HepG2 (cell line): ENCODE measurements at regions not wholly inside any gene's neighbourhood (a gene's known extent, or its start where the extent isn't known, plus 50 kb on each side); places are given as distances from the start of the nearest gene placed in this dataset.

Experiments
- ADNP ChIP-seq: sonication (generic); formaldehyde crosslinking; IDR thresholded peaks from 2 replicates; pipeline ENCODE4 v1.4.0; 2020; ENCODE audit warnings: missing genetic modification reagents
- BRF2 ChIP-seq: sonication (generic); formaldehyde crosslinking; IDR thresholded peaks from 2 replicates; pipeline ENCODE4 v1.8.1; 2022; ENCODE audit warnings: mild to moderate bottlenecking, missing genetic modification reagents
- FOXM1 ChIP-seq: sonication (generic); formaldehyde crosslinking; IDR thresholded peaks from 2 replicates; pipeline ENCODE4 v1.5.0; 2020; ENCODE audit warnings: missing genetic modification reagents
- HMGXB3 ChIP-seq: sonication (generic); formaldehyde crosslinking; IDR thresholded peaks from 2 replicates; pipeline ENCODE4 v1.4.0; 2020; ENCODE audit warnings: missing genetic modification reagents, borderline replicate concordance
- MYPOP ChIP-seq: sonication (generic); formaldehyde crosslinking; IDR thresholded peaks from 2 replicates; pipeline ENCODE4 v1.8.1; 2023; ENCODE audit warnings: mild to moderate bottlenecking, moderate library complexity, missing genetic modification reagents
- NONO ChIP-seq, 2 experiments: fragments of 450-650 bp in 1 of 2; sonication (generic) in 1 of 2; formaldehyde crosslinking in 1 of 2; IDR thresholded peaks in 1 of 2; conservative IDR thresholded peaks in 1 of 2; 2 replicates each; pipeline versions ENCODE4 v1.6.1 to v1.8.0; 2017 to 2022; ENCODE audit warnings: mild to moderate bottlenecking in 1 of 2, missing genetic modification reagents in 1 of 2, moderate library complexity in 1 of 2
- POGK ChIP-seq: sonication (generic); formaldehyde crosslinking; conservative IDR thresholded peaks from 2 replicates; pipeline ENCODE4 v1.8.0; 2022; ENCODE audit warnings: mild to moderate bottlenecking, moderate library complexity, missing genetic modification reagents
- SKI ChIP-seq: fragments of 450-650 bp; IDR thresholded peaks from one replicate; pipeline ENCODE4 v1.6.1; 2018; ENCODE audit warnings: mild to moderate bottlenecking; ENCODE audit not compliant: partially characterized antibody
- ZBTB33 ChIP-seq: sonication (generic); formaldehyde crosslinking; IDR thresholded peaks from 2 replicates; pipeline ENCODE4 v1.4.0; 2020; ENCODE audit warnings: missing genetic modification reagents
- ZFP36 ChIP-seq: fragments of 150-350 bp; IDR thresholded peaks from 2 replicates; pipeline ENCODE4 v1.6.1; 2018; ENCODE audit warnings: borderline replicate concordance, low read length, low read depth; ENCODE audit not compliant: partially characterized antibody
- ZNF251 ChIP-seq: sonication (generic); formaldehyde crosslinking; IDR thresholded peaks from 2 replicates; pipeline ENCODE4 v1.9.0; 2021; ENCODE audit warnings: mild to moderate bottlenecking, missing genetic modification reagents
- ZNF883 ChIP-seq: sonication (generic); formaldehyde crosslinking; IDR thresholded peaks from 2 replicates; pipeline ENCODE4 v1.5.1; 2020; ENCODE audit warnings: mild to moderate bottlenecking, missing genetic modification reagents; ENCODE audit errors: not compliant biosample characterization

- TF ChIP-seq ZBTB33 (no peak), HMGXB3 (no peak), ZNF251 (CRISPR knock-in tag) (no peak), FOXM1 (no peak), SKI (no peak), POGK (CRISPR knock-in tag) (no peak), MYPOP (no peak), ZFP36 (no peak), BRF2 (CRISPR knock-in tag) (no peak), ADNP (CRISPR knock-in tag) (no peak), ZNF883 (CRISPR knock-in tag) (no peak), NONO (IDR thresholded peaks at IDR 0.05) (no peak), NONO (CRISPR knock-in tag; conservative IDR thresholded peaks at IDR 0.05) (no peak)
These were observed 103.8 kb upstream of the CHORDC1 start for GRCh38 chr11:90326647-90327046.
